ENCODE measurements at regions not wholly inside any gene's neighbourhood (a gene's known extent, or its start where the extent isn't known, plus 50 kb on each side); places are given as distances from the start of the nearest gene placed in this dataset.

- TF ChIP-seq CTCF (IDR thresholded peaks at IDR 0.05; ENCODE audit: low read depth, low read length, poor library complexity, severe bottlenecking) (no peak), EZH2phosphoT487 (IDR thresholded peaks at IDR 0.05; ENCODE audit: borderline replicate concordance, low read length) (no peak)
Observed at GRCh38 chr20:57038608-57039440, 227.6 kb downstream of the BMP7 start.
